Chondrocyte (in vitro differentiated cells): ENCODE measurements at regions not wholly inside any gene's neighbourhood (a gene's known extent, or its start where the extent isn't known, plus 50 kb on each side); places are given as distances from the start of the nearest gene placed in this dataset.

ENCODE experiments used
- DNase-seq: peaks from one replicate; pipeline ENCODE4 v3.0.0; 2021; ENCODE audit warnings: mixed read lengths, low spot score
- H3K27ac Mint-ChIP-seq: one replicate; pipeline ENCODE4 v1.8.0; 2021; ENCODE audit warnings: mild to moderate bottlenecking, moderate library complexity, mixed read lengths; ENCODE audit not compliant: unreplicated experiment
- H3K27me3 Mint-ChIP-seq: 2 replicates; pipeline ENCODE4 v1.8.0; 2021; ENCODE audit warnings: low read depth, mixed read lengths
- H3K36me3 Mint-ChIP-seq: 2 replicates; pipeline ENCODE4 v1.8.0; 2021; ENCODE audit warnings: low read depth, mixed read lengths
- H3K4me1 Mint-ChIP-seq: 2 replicates; pipeline ENCODE4 v1.8.0; 2021; ENCODE audit warnings: low read depth, mild to moderate bottlenecking, mixed read lengths
- H3K4me3 Mint-ChIP-seq: one replicate; pipeline ENCODE4 v1.8.0; 2021; ENCODE audit warnings: mild to moderate bottlenecking, moderate library complexity, mixed read lengths; ENCODE audit not compliant: unreplicated experiment
- H3K9me3 Mint-ChIP-seq: 2 replicates; pipeline ENCODE4 v1.8.0; 2021; ENCODE audit warnings: low read depth, mixed read lengths
- CTCF ChIP-seq: fragments of 200-600 bp; sonication (generic); IDR thresholded peaks from 2 replicates; pipeline ENCODE4 v1.5.0; 2021; ENCODE audit warnings: antibody characterized with exemption, mild to moderate bottlenecking, moderate library complexity

- no peak overlapping the region for H3K4me3 Mint-ChIP-seq
- TF ChIP-seq CTCF, result no peak
- peaks cover 2% of the 10 kb centered on the region for H3K27me3 Mint-ChIP-seq
- peaks cover 9% of the 10 kb centered on the region for H3K4me1 Mint-ChIP-seq
- no peak overlapping the region for H3K27ac Mint-ChIP-seq
- no peaks in the 10 kb centered on the region for H3K9me3 Mint-ChIP-seq
- DNase-seq, result no peak
- no peaks in the 10 kb centered on the region for H3K36me3 Mint-ChIP-seq
These were observed 96.4 kb upstream of the FOXC1 start for GRCh38 chr6:1513215-1513780.

GRCh38 chr6:1514078-1514477 is 95.6 kb upstream of the FOXC1 start:
- TF ChIP-seq CTCF, result no peak
- H3K36me3 Mint-ChIP-seq, result no peaks in the 10 kb centered on the region
- H3K9me3 Mint-ChIP-seq, result no peaks in the 10 kb centered on the region
- H3K4me1 Mint-ChIP-seq, result peaks cover 9% of the 10 kb centered on the region
- H3K27me3 Mint-ChIP-seq, result peaks cover 2% of the 10 kb centered on the region
- no peak overlapping the region for H3K27ac Mint-ChIP-seq
- no peak overlapping the region for H3K4me3 Mint-ChIP-seq
- no peak for DNase-seq

GRCh38 chr6:1515280-1515679 is 94.4 kb upstream of the FOXC1 start:
- no peaks in the 10 kb centered on the region for H3K36me3 Mint-ChIP-seq
- no peak overlapping the region for H3K27ac Mint-ChIP-seq
- peaks cover 2% of the 10 kb centered on the region for H3K27me3 Mint-ChIP-seq
- H3K9me3 Mint-ChIP-seq, result no peaks in the 10 kb centered on the region
- no peak overlapping the region for H3K4me3 Mint-ChIP-seq
- peaks cover 9% of the 10 kb centered on the region for H3K4me1 Mint-ChIP-seq
- no peak for DNase-seq
- no peak for TF ChIP-seq CTCF

- Mint-ChIP-seq H3K27me3 (peaks cover 2% of the 10 kb centered on the region), H3K4me1 (peaks cover 9% of the 10 kb centered on the region), H3K27ac (no peak overlapping the region), H3K4me3 (no peak overlapping the region), H3K9me3 (no peaks in the 10 kb centered on the region), H3K36me3 (no peaks in the 10 kb centered on the region)
- no peak for DNase-seq
- TF ChIP-seq CTCF, result no peak
These were observed 93.9 kb upstream of the FOXC1 start for GRCh38 chr6:1515781-1516180.

- H3K27me3 Mint-ChIP-seq, result peaks cover 4% of the 10 kb centered on the region
- no peak for DNase-seq
- no peak overlapping the region for H3K27ac Mint-ChIP-seq
- no peak for TF ChIP-seq CTCF
- no peak overlapping the region for H3K4me3 Mint-ChIP-seq
- H3K36me3 Mint-ChIP-seq, result no peaks in the 10 kb centered on the region
- peaks cover 9% of the 10 kb centered on the region for H3K4me1 Mint-ChIP-seq
- H3K9me3 Mint-ChIP-seq, result no peaks in the 10 kb centered on the region
These were observed 92.8 kb upstream of the FOXC1 start for GRCh38 chr6:1516742-1517520.
